H9 (cell line): ENCODE measurements at regions not wholly inside any gene's neighbourhood (a gene's known extent, or its start where the extent isn't known, plus 50 kb on each side); places are given as distances from the start of the nearest gene placed in this dataset.

ENCODE experiments used
- DNase-seq: peaks from one replicate; pipeline ENCODE4 v3.0.0-alpha.2; 2017
- H2AFZ ChIP-seq: one replicate; pipeline ENCODE4 v1.6.1; 2013; ENCODE audit warnings: mild to moderate bottlenecking, low read length, control low read depth, moderate library complexity
- H2AK5ac ChIP-seq: 2 replicates; pipeline ENCODE4 v1.6.1; 2013; ENCODE audit warnings: low read length, control low read depth, mixed read lengths; ENCODE audit not compliant: insufficient read length
- H2BK120ac ChIP-seq: one replicate; pipeline ENCODE4 v1.6.1; 2013; ENCODE audit warnings: low read depth, mild to moderate bottlenecking, low read length, control low read depth, inconsistent platforms; ENCODE audit not compliant: poor library complexity, severe bottlenecking
- H2BK12ac ChIP-seq: 2 replicates; pipeline ENCODE4 v1.6.1; 2013; ENCODE audit warnings: low read length, control low read depth, mixed read lengths, low read depth; ENCODE audit not compliant: insufficient read length
- H2BK15ac ChIP-seq: 2 replicates; pipeline ENCODE4 v1.6.1; 2013; ENCODE audit warnings: low read depth, low read length, control low read depth
- H2BK20ac ChIP-seq: one replicate; pipeline ENCODE4 v1.6.1; 2013; ENCODE audit warnings: low read depth, mild to moderate bottlenecking, low read length, control low read depth, inconsistent platforms; ENCODE audit not compliant: poor library complexity, severe bottlenecking
- H2BK5ac ChIP-seq: 2 replicates; pipeline ENCODE4 v1.6.1; 2013; ENCODE audit warnings: low read length, control low read depth, mixed read lengths; ENCODE audit not compliant: insufficient read length
- H3K14ac ChIP-seq: 2 replicates; pipeline ENCODE4 v1.6.1; 2013; ENCODE audit warnings: low read length, control low read depth; ENCODE audit not compliant: insufficient read depth
- H3K18ac ChIP-seq: 2 replicates; pipeline ENCODE4 v1.6.1; 2013; ENCODE audit warnings: low read depth, mild to moderate bottlenecking, mixed read lengths, low read length, control low read depth; ENCODE audit not compliant: insufficient read length
- H3K23ac ChIP-seq: 2 replicates; pipeline ENCODE4 v1.6.1; 2013; ENCODE audit warnings: low read length, control low read depth, mixed read lengths, low read depth; ENCODE audit not compliant: insufficient read length
- H3K23me2 ChIP-seq: 2 replicates; pipeline ENCODE4 v1.6.1; 2013; ENCODE audit warnings: low read depth, mild to moderate bottlenecking, mixed read lengths, low read length, control low read depth; ENCODE audit not compliant: insufficient read length, poor library complexity, severe bottlenecking
- H3K27ac ChIP-seq: 2 replicates; pipeline ENCODE4 v1.5.1; 2013; ENCODE audit warnings: low read length, control low read depth, mixed read lengths, low read depth; ENCODE audit not compliant: insufficient read length
- H3K27me3 ChIP-seq: 2 replicates; pipeline ENCODE4 v1.6.1; 2013; ENCODE audit warnings: low read length, control low read depth, inconsistent platforms; ENCODE audit not compliant: insufficient read depth
- H3K4ac ChIP-seq: 2 replicates; pipeline ENCODE4 v1.6.1; 2013; ENCODE audit warnings: low read depth, mild to moderate bottlenecking, control low read depth, inconsistent platforms, low read length, moderate library complexity
- H3K4me1 ChIP-seq: 2 replicates; pipeline ENCODE4 v1.6.1; 2013; ENCODE audit warnings: low read length, control low read depth, inconsistent platforms; ENCODE audit not compliant: insufficient read depth
- H3K4me2 ChIP-seq: 2 replicates; pipeline ENCODE4 v1.6.1; 2013; ENCODE audit warnings: low read length, control low read depth, mixed read lengths; ENCODE audit not compliant: insufficient read length, insufficient read depth
- H3K56ac ChIP-seq: 2 replicates; pipeline ENCODE4 v1.6.1; 2013; ENCODE audit warnings: low read depth, mild to moderate bottlenecking, mixed read lengths, low read length, control low read depth; ENCODE audit not compliant: insufficient read length
- H3K79me1 ChIP-seq: 2 replicates; pipeline ENCODE4 v1.6.1; 2013; ENCODE audit warnings: low read depth, mild to moderate bottlenecking, moderate library complexity, low read length, control low read depth, inconsistent platforms; ENCODE audit not compliant: insufficient read depth, poor library complexity, severe bottlenecking
- H3K79me2 ChIP-seq: 2 replicates; pipeline ENCODE4 v1.6.1; 2013; ENCODE audit warnings: low read length, control low read depth, inconsistent platforms; ENCODE audit not compliant: insufficient read depth
- H3K9ac ChIP-seq: 2 replicates; pipeline ENCODE4 v1.6.1; 2013; ENCODE audit warnings: low read length, control low read depth, mixed read lengths; ENCODE audit not compliant: insufficient read length; ENCODE audit errors: extremely low read depth
- H3K9me3 ChIP-seq: one replicate; pipeline ENCODE4 v1.6.1; 2013; ENCODE audit warnings: low read depth, low read length, inconsistent platforms; ENCODE audit not compliant: control insufficient read depth
- H3T11ph ChIP-seq: one replicate; pipeline ENCODE4 v1.6.1; 2013; ENCODE audit warnings: mild to moderate bottlenecking, low read length, control low read depth, inconsistent platforms
- H4K20me1 ChIP-seq: one replicate; pipeline ENCODE4 v1.6.1; 2013; ENCODE audit not compliant: control insufficient read depth, insufficient read length, insufficient read depth
- H4K5ac ChIP-seq: 2 replicates; pipeline ENCODE4 v1.6.1; 2013; ENCODE audit warnings: low read depth, mild to moderate bottlenecking, mixed read lengths, low read length, control low read depth; ENCODE audit not compliant: insufficient read length
- H4K8ac ChIP-seq: replicated peaks from 2 replicates; pipeline ENCODE4 v1.6.1; 2013; ENCODE audit warnings: low read length, control low read depth, mixed read lengths, low read depth; ENCODE audit not compliant: insufficient read length
- H4K91ac ChIP-seq: 2 replicates; pipeline ENCODE4 v1.6.1; 2013; ENCODE audit warnings: low read depth, mild to moderate bottlenecking, moderate library complexity, mixed read lengths, low read length, control low read depth; ENCODE audit not compliant: insufficient read length
- H3K27ac Mint-ChIP-seq, 3 experiments: 2 replicates in 2 of 3; 3 replicates in 1 of 3; pipeline ENCODE4 v1.8.0; 2020 to 2021; ENCODE audit warnings: mixed read lengths in 3 of 3, mild to moderate bottlenecking in 1 of 3, moderate library complexity in 1 of 3
- H3K27me3 Mint-ChIP-seq: 2 replicates; pipeline ENCODE4 v1.8.0; 2021; ENCODE audit warnings: low read depth, mild to moderate bottlenecking, moderate library complexity, mixed read lengths
- H3K36me3 Mint-ChIP-seq, 3 experiments: 2 replicates in 2 of 3; 3 replicates in 1 of 3; pipeline ENCODE4 v1.8.0; 2020 to 2021; ENCODE audit warnings: low read depth in 3 of 3, mixed read lengths in 3 of 3; ENCODE audit not compliant: insufficient read depth in 1 of 3
- H3K4me1 Mint-ChIP-seq, 2 experiments: 2 replicates each; pipeline ENCODE4 v1.8.0; 2020; ENCODE audit warnings: mixed read lengths in 2 of 2
- H3K4me3 Mint-ChIP-seq, 2 experiments: 2 replicates in 1 of 2; 3 replicates in 1 of 2; pipeline ENCODE4 v1.8.0; 2020 to 2021; ENCODE audit warnings: mild to moderate bottlenecking in 2 of 2, mixed read lengths in 2 of 2, moderate library complexity in 1 of 2
- H3K9me3 Mint-ChIP-seq, 2 experiments: 2 replicates in 1 of 2; 3 replicates in 1 of 2; pipeline ENCODE4 v1.8.0; 2020; ENCODE audit warnings: mild to moderate bottlenecking in 2 of 2, mixed read lengths in 2 of 2, moderate library complexity in 1 of 2
- WGBS: extraction: QIAGEN DNeasy Blood & Tissue Kit; methylation state at CpG from one replicate; pipeline ENCODE4 v1.1.7; 2013; ENCODE audit warnings: missing lambda C conversion rate, low lambda C conversion rate, mixed read lengths; ENCODE audit not compliant: insufficient read length; ENCODE audit errors: extremely low coverage; 5-methylcytosine and 5-hydroxymethylcytosine counted together
- TF ChIP-seq, protein P1 (sequence below): fragments of 200-600 bp; sonication (generic); conservative IDR thresholded peaks from 3 replicates; pipeline ENCODE4 v1.8.0; 2021; ENCODE audit warnings: antibody characterized with exemption, mild to moderate bottlenecking

DNA sequence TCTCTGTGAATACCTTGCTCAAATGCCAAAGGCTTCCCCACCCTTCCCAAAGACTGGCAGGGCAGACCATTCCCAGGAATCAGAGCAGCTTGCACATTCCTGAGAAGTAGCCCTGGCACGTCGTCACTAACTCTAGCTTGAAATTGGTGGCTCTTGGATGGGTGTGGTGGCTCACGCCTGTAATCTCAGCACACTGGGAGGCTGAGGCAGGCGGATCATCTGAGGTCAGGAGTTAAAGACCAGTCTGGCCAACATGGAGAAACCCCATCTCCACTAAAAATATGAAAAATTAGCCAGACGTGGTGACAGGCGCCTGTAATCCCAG is 108.2 kb upstream of the MPP7 start:
- WGBS: no CpG with 5 or more reads among the region's 6 CpGs
- Histone ChIP-seq H2BK5ac (no peak overlapping the region), H2AFZ (no peak overlapping the region), H3K14ac (no peak overlapping the region), H4K5ac (no peak overlapping the region), H4K20me1 (no peaks in the 10 kb centered on the region), H3K9me3 (no peaks in the 10 kb centered on the region), H2BK15ac (no peak overlapping the region), H3K27me3 (no peaks in the 10 kb centered on the region), H3K56ac (no peak overlapping the region), H3K9ac (no peak overlapping the region), H3K4me2 (no peak overlapping the region), H3K23ac (no peak overlapping the region), H2BK12ac (no peak overlapping the region), H2AK5ac (no peak overlapping the region), H3K4me1 (no peaks in the 10 kb centered on the region), H2BK20ac (no peak overlapping the region), H3K18ac (no peak overlapping the region), H3K4ac (no peak overlapping the region), H3T11ph (no peak overlapping the region), H4K8ac (no peak overlapping the region), H2BK120ac (no peak overlapping the region), H3K79me1 (no peaks in the 10 kb centered on the region), H3K23me2 (no peaks in the 10 kb centered on the region), H3K79me2 (no peaks in the 10 kb centered on the region), H3K27ac (no peak overlapping the region), H4K91ac (no peak overlapping the region)
- TF ChIP-seq, protein P1, sequence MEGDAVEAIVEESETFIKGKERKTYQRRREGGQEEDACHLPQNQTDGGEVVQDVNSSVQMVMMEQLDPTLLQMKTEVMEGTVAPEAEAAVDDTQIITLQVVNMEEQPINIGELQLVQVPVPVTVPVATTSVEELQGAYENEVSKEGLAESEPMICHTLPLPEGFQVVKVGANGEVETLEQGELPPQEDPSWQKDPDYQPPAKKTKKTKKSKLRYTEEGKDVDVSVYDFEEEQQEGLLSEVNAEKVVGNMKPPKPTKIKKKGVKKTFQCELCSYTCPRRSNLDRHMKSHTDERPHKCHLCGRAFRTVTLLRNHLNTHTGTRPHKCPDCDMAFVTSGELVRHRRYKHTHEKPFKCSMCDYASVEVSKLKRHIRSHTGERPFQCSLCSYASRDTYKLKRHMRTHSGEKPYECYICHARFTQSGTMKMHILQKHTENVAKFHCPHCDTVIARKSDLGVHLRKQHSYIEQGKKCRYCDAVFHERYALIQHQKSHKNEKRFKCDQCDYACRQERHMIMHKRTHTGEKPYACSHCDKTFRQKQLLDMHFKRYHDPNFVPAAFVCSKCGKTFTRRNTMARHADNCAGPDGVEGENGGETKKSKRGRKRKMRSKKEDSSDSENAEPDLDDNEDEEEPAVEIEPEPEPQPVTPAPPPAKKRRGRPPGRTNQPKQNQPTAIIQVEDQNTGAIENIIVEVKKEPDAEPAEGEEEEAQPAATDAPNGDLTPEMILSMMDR: no peak
- no peak for DNase-seq
- Mint-ChIP-seq H3K9me3 (peaks cover 14 to 16% of the 10 kb centered on the region in 2 experiments; a peak in 4 of 5 replicates), H3K27me3 (peaks cover 6% of the 10 kb centered on the region), H3K4me1 (no peaks in the 10 kb centered on the region), H3K27ac (no peak overlapping the region), H3K36me3 (peaks cover 1 to 15% (median 5%) of the 10 kb centered on the region in 3 experiments; a peak in 4 of 7 replicates), H3K4me3 (no peak overlapping the region)
